ENCODE measurements at regions not wholly inside any gene's neighbourhood (a gene's known extent, or its start where the extent isn't known, plus 50 kb on each side); places are given as distances from the start of the nearest gene placed in this dataset.

GRCh38 chr3:152957491-152957890 lies 122.6 kb downstream of the P2RY1 start:
- TF ChIP-seq CTCF (IDR thresholded peaks at IDR 0.05; ENCODE audit: low read length) (no peak), EZH2phosphoT487 (IDR thresholded peaks at IDR 0.05; ENCODE audit: low read length) (no peak), EZH2 (optimal IDR thresholded peaks at IDR 0.05; ENCODE audit: low read depth, low read length) (no peak)

Measured in MM.1S (cell line).